ENCODE measurements at regions not wholly inside any gene's neighbourhood (a gene's known extent, or its start where the extent isn't known, plus 50 kb on each side); places are given as distances from the start of the nearest gene placed in this dataset.

DNA sequence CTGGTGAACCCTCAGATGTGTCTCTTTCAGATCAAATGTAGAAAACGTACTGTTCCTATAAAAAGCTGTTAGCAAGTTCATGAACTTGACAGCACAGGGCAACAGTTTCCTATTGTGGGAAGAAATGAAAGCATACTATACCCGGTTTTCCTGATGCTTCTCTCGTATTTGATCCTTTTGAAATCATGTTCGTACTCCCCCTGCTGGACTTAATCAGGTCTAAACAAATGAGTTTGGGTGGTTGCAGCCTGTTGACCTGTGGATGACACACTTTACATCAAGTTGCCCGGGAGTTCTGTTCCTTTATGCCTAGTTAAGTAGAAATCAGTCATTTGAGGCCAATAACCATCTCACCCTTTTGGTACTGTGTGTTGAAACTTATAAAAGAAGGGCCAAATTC is 1992.3 kb downstream of the MAT2B start:
- Histone ChIP-seq H3K79me2 (ENCODE audit: insufficient read depth, low read length) (no peaks in the 10 kb centered on the region), H3K9ac (ENCODE audit: low read length) (no peak overlapping the region), H3K4me2 (ENCODE audit: low read depth, low read length, poor library complexity, severe bottlenecking) (no peak overlapping the region), H3K27me3 (ENCODE audit: low read length) (no peaks in the 10 kb centered on the region), H3K9me2 (replicated peaks; ENCODE audit: insufficient read depth, low read length) (no peaks in the 10 kb centered on the region; the same call in 1 of the 2 replicates), H3F3A (ENCODE audit: insufficient read depth) (no peaks in the 10 kb centered on the region), H4K20me1 (ENCODE audit: low read depth, low read length) (no peaks in the 10 kb centered on the region), H3K27ac (ENCODE audit: low read depth, low read length) (no peak overlapping the region), H3K9me3 (ENCODE audit: insufficient read depth, low read length) (no peaks in the 10 kb centered on the region), H3K36me3 (ENCODE audit: low read length) (no peaks in the 10 kb centered on the region), H3K4me3 (ENCODE audit: insufficient read depth, low read length, poor library complexity, severe bottlenecking) (no peak overlapping the region), H2AFZ (ENCODE audit: low read depth, low read length, severe bottlenecking) (no peak overlapping the region)
- TF ChIP-seq CTCF (IDR thresholded peaks at IDR 0.05; ENCODE audit: insufficient read depth, low read length, poor library complexity, severe bottlenecking) (no peak), EZH2phosphoT487 (conservative IDR thresholded peaks at IDR 0.05; ENCODE audit: low read length) (no peak)

DNA sequence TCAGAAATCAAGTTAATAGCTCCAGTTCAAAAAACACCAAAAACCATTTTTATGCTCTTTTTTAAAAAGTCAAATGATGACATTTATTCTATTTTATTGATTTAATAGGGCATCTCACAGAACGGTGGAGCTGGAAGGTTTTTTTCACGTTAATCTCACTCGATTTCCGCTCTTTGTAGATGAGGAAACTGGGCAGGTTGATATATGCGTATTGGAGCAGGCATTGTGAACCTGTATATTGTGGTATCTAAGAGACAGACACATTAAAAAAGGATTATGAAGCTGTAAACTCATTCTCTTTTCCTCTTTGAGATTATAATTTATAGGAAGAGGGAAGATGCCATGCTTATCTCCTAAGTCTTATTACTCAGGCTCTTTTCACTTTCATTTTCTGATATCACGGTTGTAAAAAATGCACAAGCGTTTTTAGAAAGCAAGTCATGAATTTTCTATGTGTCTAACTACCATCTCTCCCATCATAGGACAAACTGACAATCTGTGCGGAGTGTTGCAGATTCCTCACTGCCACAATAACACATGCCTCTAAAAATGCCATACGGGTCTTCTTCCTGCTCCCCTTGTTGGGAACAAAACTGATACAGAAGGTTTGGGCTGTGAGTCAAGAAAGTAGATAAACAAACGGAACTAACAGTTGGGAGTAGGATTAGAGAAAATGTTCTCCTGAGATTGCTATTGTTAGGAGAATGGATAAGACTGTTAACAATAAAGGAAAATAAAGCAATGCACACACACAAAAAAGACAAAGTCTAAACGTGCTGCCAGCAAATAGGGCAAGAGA is 1997.7 kb downstream of the MAT2B start:
- no peak overlapping the region for H3K4me2 ChIP-seq (ENCODE audit: low read depth, low read length, poor library complexity, severe bottlenecking)
- no peak overlapping the region for H2AFZ ChIP-seq (ENCODE audit: low read depth, low read length, severe bottlenecking)
- no peak overlapping the region for H3K27ac ChIP-seq (ENCODE audit: low read depth, low read length)
- H3F3A ChIP-seq (ENCODE audit: insufficient read depth), result no peaks in the 10 kb centered on the region
- H3K27me3 ChIP-seq (ENCODE audit: low read length), result no peaks in the 10 kb centered on the region
- H4K20me1 ChIP-seq (ENCODE audit: low read depth, low read length), result no peaks in the 10 kb centered on the region
- no peak overlapping the region for H3K4me3 ChIP-seq (ENCODE audit: insufficient read depth, low read length, poor library complexity, severe bottlenecking)
- H3K79me2 ChIP-seq (ENCODE audit: insufficient read depth, low read length), result no peaks in the 10 kb centered on the region
- no peak overlapping the region for H3K9ac ChIP-seq (ENCODE audit: low read length)
- TF ChIP-seq CTCF (IDR thresholded peaks at IDR 0.05; ENCODE audit: insufficient read depth, low read length, poor library complexity, severe bottlenecking) (no peak), EZH2phosphoT487 (conservative IDR thresholded peaks at IDR 0.05; ENCODE audit: low read length) (no peak)
- H3K9me2 ChIP-seq (replicated peaks; ENCODE audit: insufficient read depth, low read length), result no peaks in the 10 kb centered on the region
- no peaks in the 10 kb centered on the region for H3K36me3 ChIP-seq (ENCODE audit: low read length)
- H3K9me3 ChIP-seq (ENCODE audit: insufficient read depth, low read length), result no peaks in the 10 kb centered on the region

- TF ChIP-seq CTCF (IDR thresholded peaks at IDR 0.05; ENCODE audit: insufficient read depth, low read length, poor library complexity, severe bottlenecking), result no peak
- TF ChIP-seq EZH2phosphoT487 (conservative IDR thresholded peaks at IDR 0.05; ENCODE audit: low read length), result no peak
Observed at GRCh38 chr5:165504674-165505073, 1999.3 kb downstream of the MAT2B start.

More at GRCh38 chr5:165504674-165505073, 1999.3 kb downstream of the MAT2B start:
- no peak overlapping the region for H2AFZ ChIP-seq (ENCODE audit: low read depth, low read length, severe bottlenecking)
- H3K4me3 ChIP-seq (ENCODE audit: insufficient read depth, low read length, poor library complexity, severe bottlenecking), result no peak overlapping the region
- H3F3A ChIP-seq (ENCODE audit: insufficient read depth), result no peaks in the 10 kb centered on the region
- H3K27ac ChIP-seq (ENCODE audit: low read depth, low read length), result no peak overlapping the region
- no peaks in the 10 kb centered on the region for H4K20me1 ChIP-seq (ENCODE audit: low read depth, low read length)
- H3K9me2 ChIP-seq (replicated peaks; ENCODE audit: insufficient read depth, low read length), result no peaks in the 10 kb centered on the region
- H3K9me3 ChIP-seq (ENCODE audit: insufficient read depth, low read length), result no peaks in the 10 kb centered on the region
- no peak overlapping the region for H3K4me2 ChIP-seq (ENCODE audit: low read depth, low read length, poor library complexity, severe bottlenecking)
- no peaks in the 10 kb centered on the region for H3K27me3 ChIP-seq (ENCODE audit: low read length)
- no peaks in the 10 kb centered on the region for H3K36me3 ChIP-seq (ENCODE audit: low read length)
- no peaks in the 10 kb centered on the region for H3K79me2 ChIP-seq (ENCODE audit: insufficient read depth, low read length)
- no peak overlapping the region for H3K9ac ChIP-seq (ENCODE audit: low read length)

Measured in SU-DHL-6 (cell line).